Colonic mucosa (tissue), 4 donors: ENCODE measurements at regions not wholly inside any gene's neighbourhood (a gene's known extent, or its start where the extent isn't known, plus 50 kb on each side); places are given as distances from the start of the nearest gene placed in this dataset.

Experiments
- DNase-seq: peaks from one replicate; pipeline ENCODE4 v3.0.0-alpha.2; 2020
- H3K27ac ChIP-seq: fragments of 200-600 bp; one replicate; pipeline ENCODE4 v1.8.0; 2021
- H3K27me3 ChIP-seq: fragments of 200-600 bp; one replicate; pipeline ENCODE4 v1.8.0; 2021
- H3K36me3 ChIP-seq: fragments of 200-600 bp; one replicate; pipeline ENCODE4 v1.8.0; 2021
- H3K4me1 ChIP-seq: fragments of 200-600 bp; one replicate; pipeline ENCODE4 v1.8.0; 2021; ENCODE audit warnings: mild to moderate bottlenecking
- H3K4me3 ChIP-seq: fragments of 200-600 bp; one replicate; pipeline ENCODE4 v1.8.0; 2021
- H3K9ac ChIP-seq, 2 donors: one replicate each; pipeline ENCODE4 v1.7.0; 2013; ENCODE audit warnings: control low read depth in 2 of 2, low read depth in 2 of 2, low read length in 2 of 2
- H3K9me3 ChIP-seq: fragments of 200-600 bp; one replicate; pipeline ENCODE4 v1.8.0; 2021
- CTCF ChIP-seq: fragments of 200-600 bp; IDR thresholded peaks from one replicate; pipeline ENCODE4 v1.8.0; 2022; ENCODE audit warnings: antibody characterized with exemption, mild to moderate bottlenecking
- intact Hi-C: fragments of 100-400 bp; cut with DNase I; formaldehyde crosslinking; loops from one replicate; pipeline ENCODE4 v1.14.1; 2022
- donor health status: healthy.
- donor health status: DM: no; HTN: no; CAD: no.
- donor health status: DM: no; HTN: no; CAD: no.

GRCh38 chr16:87108941-87109340, 208.3 kb downstream of the C16orf95 start:
- Histone ChIP-seq H3K9ac (no peak overlapping the region), H3K27me3 (no peaks in the 10 kb centered on the region), H3K9me3 (no peaks in the 10 kb centered on the region), H3K36me3 (no peaks in the 10 kb centered on the region), H3K4me1 (no peaks in the 10 kb centered on the region), H3K27ac (no peak overlapping the region), H3K4me3 (no peak overlapping the region)
- no peak for TF ChIP-seq CTCF
- no peak for DNase-seq
- intact Hi-C loops = no loop called here

- Histone ChIP-seq H3K9me3 (no peaks in the 10 kb centered on the region), H3K9ac (no peak overlapping the region), H3K27me3 (no peaks in the 10 kb centered on the region), H3K27ac (no peak overlapping the region), H3K4me3 (no peak overlapping the region), H3K4me1 (no peaks in the 10 kb centered on the region), H3K36me3 (no peaks in the 10 kb centered on the region)
- intact Hi-C loops = no loop called here
- TF ChIP-seq CTCF = no peak
- DNase-seq = no peak
Measured at GRCh38 chr16:87114832-87115231, 202.4 kb downstream of the C16orf95 start.

GRCh38 chr16:87115646-87116045, 201.5 kb downstream of the C16orf95 start:
- DNase-seq = no peak
- intact Hi-C loops = no loop called here
- TF ChIP-seq CTCF = no peak

GRCh38 chr16:87117936-87118335, 199.3 kb downstream of the C16orf95 start:
- Histone ChIP-seq H3K27ac (no peak overlapping the region), H3K9ac (no peak overlapping the region), H3K4me1 (no peaks in the 10 kb centered on the region), H3K4me3 (no peak overlapping the region), H3K27me3 (no peaks in the 10 kb centered on the region), H3K9me3 (no peaks in the 10 kb centered on the region), H3K36me3 (no peaks in the 10 kb centered on the region)
- intact Hi-C loops = no loop called here
- no peak for TF ChIP-seq CTCF
- no peak for DNase-seq

More at GRCh38 chr16:87115646-87116045, 201.5 kb downstream of the C16orf95 start:
- Histone ChIP-seq H3K27me3 (no peaks in the 10 kb centered on the region), H3K36me3 (no peaks in the 10 kb centered on the region), H3K27ac (no peak overlapping the region), H3K4me3 (no peak overlapping the region), H3K9me3 (no peaks in the 10 kb centered on the region), H3K9ac (no peak overlapping the region), H3K4me1 (no peaks in the 10 kb centered on the region)

- Histone ChIP-seq H3K36me3 (no peaks in the 10 kb centered on the region), H3K9ac (no peak overlapping the region), H3K4me1 (no peaks in the 10 kb centered on the region), H3K4me3 (no peak overlapping the region), H3K27me3 (no peaks in the 10 kb centered on the region), H3K27ac (no peak overlapping the region), H3K9me3 (no peaks in the 10 kb centered on the region)
- intact Hi-C loops = no loop called here
- DNase-seq = no peak
- TF ChIP-seq CTCF = no peak
Measured at GRCh38 chr16:87119168-87119567, 198.0 kb downstream of the C16orf95 start.

GRCh38 chr16:87119748-87120147, 197.4 kb downstream of the C16orf95 start:
- H3K9me3 ChIP-seq = no peaks in the 10 kb centered on the region
- TF ChIP-seq CTCF = no peak
- no peaks in the 10 kb centered on the region for H3K27me3 ChIP-seq
- intact Hi-C loops = no loop called here
- H3K36me3 ChIP-seq = no peaks in the 10 kb centered on the region
- H3K4me1 ChIP-seq = no peaks in the 10 kb centered on the region
- DNase-seq = no peak
- H3K27ac ChIP-seq = no peak overlapping the region
- H3K4me3 ChIP-seq = no peak overlapping the region
- H3K9ac ChIP-seq = no peak overlapping the region
